Endothelial cell of hepatic sinusoid (primary cell): ENCODE measurements at regions not wholly inside any gene's neighbourhood (a gene's known extent, or its start where the extent isn't known, plus 50 kb on each side); places are given as distances from the start of the nearest gene placed in this dataset.

Experiments
- in situ Hi-C: cut with HindIII; loops from 2 replicates; pipeline ENCODE4 v1.10.0; 2017; ENCODE audit warnings: low sequenced_read_pairs

GRCh38 chr9:90029996-90030395 lies 425.2 kb downstream of the GADD45G start:
- in situ Hi-C loops = no loop called here

GRCh38 chr9:90032296-90033027 lies 427.6 kb downstream of the GADD45G start:
- in situ Hi-C loops = no loop called here

GRCh38 chr9:90033028-90033650 lies 428.3 kb downstream of the GADD45G start:
- in situ Hi-C loops = no loop called here

GRCh38 chr9:90034071-90034470 lies 429.3 kb downstream of the GADD45G start:
- in situ Hi-C loops = no loop called here

DNA sequence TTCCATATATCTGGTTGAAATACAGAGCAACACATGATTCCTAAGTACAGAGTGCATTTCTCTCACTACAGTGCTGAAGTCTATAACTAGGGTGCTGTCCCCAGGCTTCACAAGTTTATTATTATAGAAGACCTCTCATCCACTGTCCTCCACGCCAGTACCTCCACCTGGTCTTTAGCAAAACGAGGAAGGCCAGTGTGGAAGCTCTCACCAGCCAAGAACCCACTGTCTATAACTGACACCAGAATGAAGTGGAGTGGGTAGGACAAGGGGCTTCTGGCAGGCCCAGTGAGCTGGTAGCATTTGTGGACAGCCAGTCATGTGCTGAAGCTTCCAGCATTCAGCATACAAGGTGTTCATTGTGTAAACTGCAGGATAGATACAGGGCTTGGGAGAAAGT lies 430.7 kb downstream of the GADD45G start:
- in situ Hi-C loops = no loop called here

DNA sequence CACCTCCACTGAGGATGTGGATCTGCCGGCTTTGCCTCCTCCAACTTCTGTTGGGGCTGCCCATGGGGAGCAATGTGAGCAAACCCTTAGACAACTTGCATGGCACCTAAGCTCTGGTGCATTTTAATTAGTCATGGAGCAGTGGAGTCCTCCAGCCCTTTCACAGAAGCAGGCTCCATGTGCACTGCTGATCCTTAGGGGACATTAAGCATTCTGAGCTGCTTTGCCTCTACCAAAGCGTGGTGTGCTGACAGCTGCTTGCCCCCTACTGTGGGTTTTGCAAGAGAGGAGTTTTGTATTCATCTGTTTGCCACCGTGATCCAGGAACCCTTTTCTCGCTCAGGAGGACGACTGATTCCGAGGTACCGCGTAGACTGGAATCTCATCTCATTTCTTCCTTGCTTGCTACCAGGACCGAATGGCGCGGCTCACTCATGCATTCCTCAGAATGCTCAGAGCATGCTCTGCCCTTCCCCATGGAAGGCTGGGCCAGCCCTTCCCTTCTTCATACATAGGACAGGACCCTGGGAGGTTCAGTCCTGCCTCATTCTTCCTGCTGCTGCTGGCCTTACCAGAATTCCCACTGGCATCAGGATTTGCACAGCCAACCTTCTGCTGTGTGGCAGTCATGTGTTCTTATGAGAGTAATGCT lies 432.5 kb downstream of the GADD45G start:
- in situ Hi-C loops = no loop called here

DNA sequence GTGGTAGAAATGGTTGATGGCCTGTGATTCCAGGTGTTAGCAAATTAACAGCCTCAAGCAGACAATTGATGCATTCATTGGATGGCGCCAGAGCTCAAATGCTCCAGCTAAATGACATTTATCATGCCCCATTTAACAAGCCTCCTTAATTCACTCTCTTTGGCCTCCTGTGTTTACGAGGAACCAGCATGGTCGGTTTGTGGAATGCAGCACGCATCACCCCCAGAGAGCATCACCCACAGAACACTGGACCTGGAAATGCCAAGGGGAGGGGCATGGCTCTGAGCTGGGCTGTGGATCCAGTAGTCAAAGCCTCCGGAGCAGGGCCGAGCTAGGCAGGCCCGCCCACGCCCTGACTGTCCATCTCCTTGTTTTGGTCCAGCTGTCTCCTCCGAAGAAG lies 434.0 kb downstream of the GADD45G start:
- in situ Hi-C loops = no loop called here

DNA sequence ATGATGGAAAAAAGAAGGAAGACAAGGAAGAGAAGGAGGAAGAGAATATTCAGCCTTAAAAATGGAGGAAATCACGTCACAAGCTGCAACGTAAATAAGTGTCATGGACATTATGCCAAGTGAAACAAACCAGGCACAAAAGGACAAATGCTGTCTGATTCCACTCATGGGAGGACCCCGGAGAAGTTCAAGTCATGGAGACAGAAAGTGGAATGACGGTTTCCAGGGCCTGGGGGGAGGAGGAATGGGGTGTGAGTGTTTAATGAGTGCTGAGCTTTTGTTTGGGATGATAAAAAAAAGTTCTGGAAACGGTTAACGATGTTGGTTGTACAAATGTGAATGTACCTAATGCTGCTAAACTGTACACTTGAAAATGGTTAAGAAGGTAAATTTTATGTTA lies 439.5 kb downstream of the GADD45G start:
- in situ Hi-C loops = no loop called here

DNA sequence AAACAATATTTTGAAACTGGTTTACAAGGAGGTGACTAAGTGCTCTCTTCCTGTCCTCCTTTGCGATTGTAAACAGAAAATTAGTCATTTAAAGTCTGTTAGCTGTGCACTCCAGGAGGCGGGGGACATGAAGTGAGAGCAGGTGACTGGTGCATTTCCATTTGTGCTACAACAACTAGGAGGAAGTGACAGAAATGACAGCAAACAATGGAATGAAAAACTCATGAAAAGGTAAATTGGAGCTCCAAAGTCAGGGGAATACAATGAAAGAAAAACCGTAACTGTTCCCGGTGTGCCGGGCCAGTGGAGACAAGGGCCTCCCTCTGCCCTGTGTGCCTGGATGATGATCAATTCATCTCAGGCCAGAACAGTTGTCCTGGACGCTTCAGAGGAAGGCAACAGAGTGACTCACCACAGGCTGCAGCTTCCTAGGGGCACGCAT lies 439.9 kb downstream of the GADD45G start:
- in situ Hi-C loops = no loop called here

GRCh38 chr9:90046317-90046861 lies 441.6 kb downstream of the GADD45G start:
- in situ Hi-C loops = no loop called here

DNA sequence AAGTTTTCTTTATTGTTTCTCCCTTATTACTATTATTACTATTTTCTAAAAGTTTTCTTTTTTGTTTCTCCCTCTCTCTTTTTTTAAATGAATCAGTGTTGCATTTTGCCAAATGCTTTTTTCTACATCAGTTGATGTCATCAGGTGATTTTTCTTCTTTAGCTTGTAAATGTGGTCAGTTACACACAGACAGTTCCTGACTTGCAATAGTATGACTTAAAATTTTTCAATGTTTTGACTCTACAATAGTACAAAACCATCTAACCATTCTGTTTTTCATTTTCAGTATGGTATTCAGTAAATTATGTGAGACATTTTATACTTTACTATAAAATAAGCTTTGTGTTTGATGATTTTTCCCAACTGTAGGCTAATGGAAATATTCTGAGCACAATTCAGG lies 443.0 kb downstream of the GADD45G start:
- in situ Hi-C loops = no loop called here

GRCh38 chr9:90052366-90052765 lies 447.6 kb downstream of the GADD45G start:
- in situ Hi-C loops = no loop called here

DNA sequence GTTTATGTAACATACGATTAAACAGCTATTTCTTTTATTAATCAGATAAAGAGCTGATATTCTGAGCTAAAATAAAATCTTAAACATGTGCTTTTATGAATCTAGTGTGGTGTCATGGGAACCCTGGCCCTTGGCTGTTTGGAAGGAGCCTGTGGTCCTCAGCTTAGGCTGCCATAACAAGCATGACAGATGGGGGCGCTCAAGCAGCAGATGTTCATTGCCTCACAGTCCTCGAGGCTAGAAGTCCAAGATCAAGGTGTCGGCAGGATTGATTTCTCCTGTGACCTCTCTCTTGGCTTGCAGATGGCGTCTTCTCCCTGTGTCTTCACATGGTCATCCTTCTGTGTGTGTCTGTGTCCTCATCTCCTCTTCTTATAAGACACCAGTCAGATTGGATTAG lies 448.2 kb downstream of the GADD45G start:
- in situ Hi-C loops = no loop called here

DNA sequence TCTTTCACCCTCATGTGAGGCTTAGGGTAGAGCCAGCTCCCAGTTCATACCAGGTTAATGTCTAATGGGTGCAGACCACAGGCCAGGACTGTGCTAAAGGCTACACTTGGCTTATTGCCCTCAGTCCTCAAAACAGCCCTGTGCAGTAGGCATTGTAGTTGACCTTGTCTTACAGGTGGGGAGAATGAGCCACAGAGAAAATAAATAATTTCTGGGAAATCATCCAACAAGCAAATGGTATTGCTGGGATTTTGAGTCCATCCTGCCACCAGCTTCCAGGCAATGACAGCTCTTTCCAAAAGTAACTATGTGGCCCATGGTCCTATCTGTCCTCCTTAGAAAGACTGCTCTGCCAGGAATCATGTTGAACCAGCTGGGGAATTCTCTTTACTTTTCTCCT lies 450.0 kb downstream of the GADD45G start:
- in situ Hi-C loops = no loop called here

DNA sequence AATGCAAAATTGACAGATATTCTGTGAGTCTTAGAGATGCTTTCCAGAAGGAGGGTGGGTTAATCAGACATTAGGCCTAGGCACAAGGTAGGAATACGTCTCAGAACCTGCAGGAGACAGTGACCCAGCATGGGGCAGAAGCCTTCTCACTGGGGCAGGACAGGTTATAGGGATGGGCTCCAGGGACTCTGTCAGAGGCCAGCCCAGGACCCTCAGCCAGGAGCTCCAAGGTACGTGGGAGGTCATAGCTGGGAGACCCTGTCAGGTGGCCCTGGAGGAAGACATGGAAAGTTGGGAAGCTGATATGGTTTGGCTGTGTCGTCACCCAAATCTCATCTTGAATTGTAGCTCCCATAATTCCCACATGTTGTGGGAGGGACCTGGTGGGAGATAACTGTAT lies 450.4 kb downstream of the GADD45G start:
- in situ Hi-C loops = no loop called here

DNA sequence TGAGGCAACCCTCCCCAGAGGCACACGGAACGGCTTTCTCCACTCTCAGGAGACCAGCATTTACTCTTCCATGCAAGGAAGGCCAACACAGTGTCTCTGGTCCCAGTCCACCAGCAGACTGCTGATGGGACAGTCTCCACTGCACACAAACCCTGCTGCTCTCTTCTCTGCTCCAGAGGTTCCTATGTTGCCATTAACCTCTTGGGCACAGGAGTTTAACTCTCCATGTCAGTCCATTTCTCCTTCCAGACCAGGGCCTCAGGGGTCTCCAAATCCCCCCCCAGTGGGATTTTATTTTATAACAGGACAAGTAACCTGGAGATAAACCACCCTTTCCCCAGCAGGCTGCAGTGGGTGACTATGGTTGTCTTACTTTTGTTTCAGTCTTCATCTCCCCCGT lies 452.5 kb downstream of the GADD45G start:
- in situ Hi-C loops = no loop called here

GRCh38 chr9:90058182-90058763 lies 453.5 kb downstream of the GADD45G start:
- in situ Hi-C loops = no loop called here

- in situ Hi-C loops = no loop called here
Observed at GRCh38 chr9:90059436-90059835, 454.6 kb downstream of the GADD45G start.

- in situ Hi-C loops = no loop called here
Observed at GRCh38 chr9:90060256-90060655, 455.4 kb downstream of the GADD45G start.

GRCh38 chr9:90061187-90061586 lies 456.4 kb downstream of the GADD45G start:
- in situ Hi-C loops = no loop called here

DNA sequence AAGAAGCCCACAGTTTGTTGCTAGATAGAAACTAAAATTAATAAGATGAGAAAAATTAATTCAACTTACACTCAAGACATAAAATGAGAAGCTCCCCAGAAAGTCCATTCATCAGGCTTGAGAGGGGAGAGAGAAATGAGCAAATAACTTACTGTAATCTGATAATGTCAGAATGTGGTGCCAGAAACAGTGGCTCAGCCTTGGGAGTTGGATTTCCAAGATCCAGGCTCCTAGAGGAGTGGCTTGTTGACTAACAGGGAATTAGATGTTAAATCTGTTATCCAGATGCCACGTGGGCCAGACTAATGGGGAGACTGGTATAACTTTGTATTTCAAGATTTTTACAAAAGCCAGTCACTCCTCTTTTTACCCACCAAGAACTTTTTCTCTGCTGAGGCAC lies 458.2 kb downstream of the GADD45G start:
- in situ Hi-C loops = no loop called here

- in situ Hi-C loops = no loop called here
Observed at GRCh38 chr9:90064248-90064647, 459.4 kb downstream of the GADD45G start.
